ENCODE measurements at regions not wholly inside any gene's neighbourhood (a gene's known extent, or its start where the extent isn't known, plus 50 kb on each side); places are given as distances from the start of the nearest gene placed in this dataset.

- DNase-seq (ENCODE audit: low read depth in 4 of 4, low spot score in 3 of 4): no peak
Measured at GRCh38 chr12:118467641-118468305, 91.4 kb downstream of the SUDS3 start.

DNA sequence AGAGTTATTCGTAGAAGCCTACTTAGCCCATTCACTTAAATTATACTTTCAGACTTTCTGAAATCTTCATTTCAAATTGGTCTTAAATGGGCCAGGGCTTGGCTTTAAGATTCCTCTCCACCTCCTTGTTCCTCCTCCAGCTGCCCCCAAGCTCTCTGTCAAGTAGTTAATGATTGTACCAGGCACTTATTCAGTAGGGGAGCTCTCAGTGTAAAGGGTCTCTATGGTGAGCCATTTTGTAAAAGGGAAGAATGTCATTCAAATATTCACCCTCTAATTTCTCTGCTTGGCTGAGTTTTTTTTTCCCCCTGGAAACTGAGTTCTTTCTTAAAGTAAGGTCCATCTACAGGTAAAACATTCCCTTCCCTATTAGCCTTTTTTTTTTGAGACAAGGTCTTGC, 96.6 kb downstream of the SUDS3 start:
- no peak for DNase-seq (ENCODE audit: low read depth in 4 of 4, low spot score in 3 of 4)

DNA sequence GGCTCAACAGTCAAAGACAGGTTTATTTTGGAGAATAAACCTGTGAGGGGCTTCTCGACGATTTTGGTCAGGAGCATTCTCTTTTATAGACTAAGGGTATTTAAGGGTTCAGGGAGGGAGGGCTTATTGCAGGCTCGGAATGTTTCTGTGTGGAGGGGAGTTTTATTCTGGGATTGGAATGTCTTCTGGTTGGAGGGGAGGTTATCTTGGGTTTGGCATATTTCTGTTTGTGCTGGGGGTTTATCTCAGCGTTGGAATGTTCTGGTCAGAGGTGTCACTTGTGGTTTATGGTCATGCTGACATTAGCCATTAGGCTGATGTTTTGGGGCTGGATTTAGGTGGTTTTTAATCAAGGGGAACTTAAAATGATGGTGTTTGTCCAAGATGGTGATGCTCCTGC, 103.9 kb downstream of the SUDS3 start:
- no peak for DNase-seq (ENCODE audit: low read depth in 4 of 4, low spot score in 3 of 4)

- no peak for DNase-seq (ENCODE audit: low read depth in 4 of 4, low spot score in 3 of 4)
Measured at GRCh38 chr12:118488034-118488433, 111.7 kb downstream of the SUDS3 start.

GRCh38 chr12:118493962-118494361, 117.6 kb downstream of the SUDS3 start:
- DNase-seq (ENCODE audit: low read depth in 4 of 4, low spot score in 3 of 4): no peak

DNA sequence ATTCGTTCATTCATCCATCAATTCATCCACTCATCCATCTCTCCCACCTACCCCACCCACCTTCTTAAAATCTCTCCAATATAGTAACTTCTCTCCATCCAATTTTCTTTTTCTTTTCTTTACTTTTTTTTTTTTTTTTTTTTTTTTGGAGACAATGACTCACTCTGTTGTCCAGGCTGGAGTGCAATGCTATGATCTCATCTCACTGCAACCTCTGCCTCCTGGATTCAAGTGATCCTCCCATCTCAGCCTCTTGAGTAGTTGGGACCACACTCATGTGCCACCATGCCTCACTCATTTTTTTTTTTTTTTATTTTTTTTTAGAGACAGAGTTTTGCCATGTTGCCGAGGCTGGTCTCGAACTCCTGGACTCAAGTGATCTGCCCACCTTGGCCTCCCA, 118.4 kb downstream of the SUDS3 start:
- no peak for DNase-seq (ENCODE audit: low read depth in 4 of 4, low spot score in 3 of 4)

DNA sequence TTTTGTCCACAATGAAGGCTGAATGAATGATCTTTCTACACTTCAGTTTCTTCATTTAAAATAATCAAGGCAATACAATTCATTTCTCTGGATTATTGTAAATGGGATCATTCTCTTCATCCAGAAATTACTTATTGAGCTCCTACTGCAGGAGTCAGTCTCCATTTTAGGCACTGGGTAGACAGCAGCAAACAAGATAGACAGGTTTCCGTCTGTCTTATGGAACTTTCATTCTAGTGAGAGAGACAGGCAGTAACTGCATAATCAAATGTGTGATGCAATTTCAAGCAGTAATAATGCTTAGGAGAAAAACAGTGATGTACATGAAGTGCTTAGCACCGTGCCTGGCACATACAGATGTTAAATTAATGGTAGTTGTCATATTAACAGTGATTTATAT, 118.9 kb downstream of the SUDS3 start:
- no peak for DNase-seq (ENCODE audit: low read depth in 4 of 4, low spot score in 3 of 4)

DNA sequence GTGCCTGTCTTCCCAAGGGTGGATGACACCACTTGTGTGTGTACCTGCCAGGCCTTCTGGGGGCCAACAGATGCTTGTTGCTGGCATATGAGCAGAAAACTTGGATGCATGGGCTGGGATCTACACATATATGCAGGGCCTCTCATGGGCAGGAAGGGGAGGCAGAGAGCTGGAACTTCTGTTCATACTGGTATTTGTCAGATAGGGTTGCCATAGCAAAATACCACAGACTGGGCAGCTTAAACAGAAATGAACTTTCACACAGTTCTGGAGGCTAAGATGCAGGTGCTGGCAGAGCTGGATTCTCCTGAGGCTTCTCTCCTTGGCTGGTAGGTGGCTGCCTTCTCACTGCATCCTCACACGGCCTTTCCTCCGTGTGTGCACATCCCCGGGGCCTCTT, 121.8 kb downstream of the SUDS3 start:
- no peak for DNase-seq (ENCODE audit: low read depth in 4 of 4, low spot score in 3 of 4)

GRCh38 chr12:118500299-118500698, 123.9 kb downstream of the SUDS3 start:
- DNase-seq (ENCODE audit: low read depth in 4 of 4, low spot score in 3 of 4): no peak

DNA sequence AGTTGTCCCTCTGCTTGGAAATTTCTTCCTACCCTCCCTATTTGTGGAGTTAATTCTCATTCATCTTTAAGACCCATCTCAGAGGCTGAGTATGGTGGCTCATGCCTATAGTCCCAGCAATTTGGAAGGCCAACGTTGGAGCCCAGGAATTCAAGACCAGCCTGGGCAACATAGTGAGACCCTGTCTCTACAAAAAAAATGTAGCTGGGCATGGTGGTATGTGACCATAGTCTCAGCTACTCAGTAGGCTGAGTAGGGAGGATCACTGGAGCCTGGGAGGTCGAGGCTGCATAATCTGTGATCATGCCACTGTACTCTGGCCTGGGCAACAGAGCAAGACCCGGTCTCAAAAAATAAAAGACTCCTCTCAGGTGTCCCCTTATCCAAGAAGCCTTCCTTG, 125.1 kb downstream of the SUDS3 start:
- DNase-seq (ENCODE audit: low read depth in 4 of 4, low spot score in 3 of 4): no peak

DNA sequence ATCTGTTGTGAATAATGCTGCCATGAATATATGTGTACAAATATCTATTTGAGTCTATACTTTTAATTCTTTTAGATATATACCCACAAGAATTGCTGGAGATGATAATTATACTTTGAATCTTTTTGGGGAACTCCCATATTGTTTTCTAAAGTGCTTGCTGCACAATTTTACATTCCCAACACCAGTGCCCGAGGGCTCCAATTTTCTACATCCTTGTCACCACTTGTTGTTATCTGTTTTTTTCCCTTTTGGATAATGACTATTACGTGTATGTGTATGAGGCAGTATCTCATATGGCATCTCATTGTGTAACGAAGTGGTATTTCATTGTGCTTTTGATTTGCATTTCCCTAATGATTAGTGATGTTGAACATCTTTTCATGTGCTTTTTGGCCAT, 127.1 kb downstream of the SUDS3 start:
- DNase-seq (ENCODE audit: low read depth in 4 of 4, low spot score in 3 of 4): no peak

DNA sequence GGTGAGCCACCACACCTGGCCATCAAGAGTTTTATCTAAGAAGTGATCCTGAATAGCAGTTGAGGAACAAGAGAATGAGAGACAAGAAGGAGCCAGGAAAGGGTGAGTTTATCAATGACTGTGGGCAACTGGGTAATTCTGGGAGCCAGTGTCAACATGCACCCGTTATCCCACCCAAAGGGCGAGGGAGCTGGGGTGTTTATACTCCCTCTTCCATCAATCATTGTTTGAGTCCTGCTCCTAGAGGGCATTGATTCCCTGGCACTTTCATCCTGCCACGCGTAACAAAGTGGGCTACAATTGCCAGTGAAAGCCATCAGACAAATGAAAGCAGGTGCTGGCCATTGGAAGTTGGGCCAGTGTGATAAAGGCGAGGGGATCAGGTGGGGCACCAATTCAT, 136.3 kb downstream of the SUDS3 start:
- DNase-seq (ENCODE audit: low read depth in 4 of 4, low spot score in 3 of 4): no peak

DNA sequence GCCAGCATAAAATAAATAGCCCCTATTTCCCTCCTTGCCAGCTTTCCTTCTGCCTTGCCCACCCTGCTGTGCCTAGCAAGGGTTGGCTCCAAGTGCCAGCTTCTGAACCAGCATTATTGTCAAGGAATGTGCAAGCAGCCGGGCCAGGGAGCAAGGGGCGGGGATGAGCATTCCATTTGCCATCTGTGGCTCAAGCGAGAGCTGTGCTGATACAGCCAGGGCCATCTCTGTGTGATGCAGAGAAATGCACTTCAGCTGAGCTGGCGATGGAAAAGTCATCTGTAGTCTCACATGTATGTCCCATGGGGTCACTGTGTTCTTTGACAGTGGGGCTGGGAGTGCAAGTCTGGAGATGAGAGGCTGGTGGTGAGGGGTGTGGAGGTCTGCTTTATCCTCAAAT, 137.3 kb downstream of the SUDS3 start:
- DNase-seq (ENCODE audit: low read depth in 4 of 4, low spot score in 3 of 4): no peak

DNA sequence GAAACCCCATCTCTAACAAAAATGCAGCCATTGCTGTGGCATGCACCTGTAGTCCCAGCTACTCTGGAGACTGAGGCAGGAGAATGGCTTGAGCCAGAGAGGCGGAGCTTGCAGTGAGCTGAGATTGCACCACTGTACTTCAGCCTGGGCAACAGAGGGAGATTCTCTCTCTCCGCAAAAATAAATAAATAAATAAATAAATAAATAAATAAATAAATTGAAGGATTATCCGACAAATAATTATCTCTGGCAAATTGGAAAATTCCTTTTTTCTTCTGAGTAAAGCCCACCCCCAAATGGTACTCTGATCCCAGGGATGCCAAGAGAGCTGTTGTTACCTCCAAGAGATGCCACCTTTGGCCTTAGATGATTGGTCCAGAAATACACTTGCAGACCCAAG, 137.9 kb downstream of the SUDS3 start:
- DNase-seq (ENCODE audit: low read depth in 4 of 4, low spot score in 3 of 4): no peak

GRCh38 chr12:118520214-118521035, 144.1 kb downstream of the SUDS3 start:
- no peak for DNase-seq (ENCODE audit: low read depth in 4 of 4, low spot score in 3 of 4)

DNA sequence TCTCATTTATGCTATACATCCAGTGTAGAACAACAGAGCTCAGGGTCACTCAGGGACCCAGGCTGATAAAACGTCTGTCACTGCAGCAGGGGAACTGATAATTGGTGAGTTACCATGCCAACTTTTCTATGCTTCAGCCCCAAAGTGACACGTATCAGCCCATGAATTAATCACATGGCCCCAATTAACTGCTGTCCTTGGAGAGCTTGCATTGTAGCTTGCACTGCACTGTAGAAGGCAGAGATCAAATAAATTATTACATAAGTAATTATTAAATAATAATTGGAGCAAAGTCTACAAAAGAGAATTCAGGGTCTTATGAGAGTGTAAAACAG, 144.6 kb downstream of the SUDS3 start:
- DNase-seq (ENCODE audit: low read depth in 4 of 4, low spot score in 3 of 4): no peak

DNA sequence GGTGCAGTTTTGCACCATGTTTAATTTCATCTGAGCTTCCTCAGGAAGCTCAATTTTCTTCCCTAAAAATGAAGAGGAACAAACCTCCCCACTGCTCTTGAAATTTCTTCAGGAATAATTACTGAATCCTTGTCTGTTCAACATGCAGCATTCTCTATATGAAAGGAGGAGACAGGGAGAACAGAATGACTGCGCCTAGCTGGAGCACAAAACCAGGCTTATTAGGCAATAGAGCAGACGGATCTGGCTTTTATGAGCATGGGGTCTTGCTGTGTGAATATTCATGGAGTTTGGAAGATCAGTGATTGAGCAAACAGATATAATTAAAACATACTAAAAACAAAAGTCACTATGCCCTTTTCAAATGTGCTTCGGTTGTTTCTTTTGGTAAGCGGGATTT, 148.1 kb downstream of the SUDS3 start:
- DNase-seq (ENCODE audit: low read depth in 4 of 4, low spot score in 3 of 4): no peak

DNA sequence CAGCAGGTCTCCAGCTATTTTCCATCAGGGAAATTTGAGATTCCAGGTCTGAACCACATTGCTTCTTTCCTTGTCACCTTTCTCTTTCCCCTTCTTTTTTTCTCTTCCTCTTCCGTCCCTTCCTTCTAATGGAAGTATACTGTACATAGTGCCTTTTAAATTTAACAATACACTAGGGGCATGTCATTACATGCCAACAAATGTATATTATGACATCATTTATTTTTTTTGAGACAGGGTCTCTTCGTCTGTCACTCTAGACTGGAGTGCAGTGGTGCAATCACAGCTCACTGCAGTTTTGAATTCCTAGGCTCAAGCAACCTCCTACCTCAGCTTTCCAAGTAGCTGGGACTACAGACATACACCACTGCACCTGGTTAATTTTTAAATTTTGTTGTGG, 148.9 kb downstream of the SUDS3 start:
- no peak for DNase-seq (ENCODE audit: low read depth in 4 of 4, low spot score in 3 of 4)

GRCh38 chr12:118526255-118527095, 150.1 kb downstream of the SUDS3 start:
- DNase-seq (ENCODE audit: low read depth in 4 of 4, low spot score in 3 of 4): no peak

DNA sequence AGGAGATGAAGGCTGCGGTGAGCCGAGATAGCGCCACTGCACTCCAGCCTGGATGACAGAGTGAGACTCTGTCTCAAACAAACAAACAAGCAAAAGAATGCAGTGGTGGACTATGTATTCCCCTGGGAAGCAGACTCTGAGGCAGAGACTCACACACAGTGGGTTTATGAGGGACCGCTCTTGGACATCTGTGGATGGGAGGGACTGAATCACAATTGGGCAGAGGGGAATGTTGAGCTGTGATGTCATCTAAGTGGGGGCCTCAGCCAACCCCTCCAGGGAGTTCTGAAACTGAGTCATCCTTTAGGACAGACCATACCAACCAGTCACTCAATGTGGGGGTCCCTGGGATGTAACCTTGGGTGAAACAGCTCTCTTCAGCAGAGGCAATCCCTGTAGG, 151.0 kb downstream of the SUDS3 start:
- DNase-seq (ENCODE audit: low read depth in 4 of 4, low spot score in 3 of 4): no peak

DNA sequence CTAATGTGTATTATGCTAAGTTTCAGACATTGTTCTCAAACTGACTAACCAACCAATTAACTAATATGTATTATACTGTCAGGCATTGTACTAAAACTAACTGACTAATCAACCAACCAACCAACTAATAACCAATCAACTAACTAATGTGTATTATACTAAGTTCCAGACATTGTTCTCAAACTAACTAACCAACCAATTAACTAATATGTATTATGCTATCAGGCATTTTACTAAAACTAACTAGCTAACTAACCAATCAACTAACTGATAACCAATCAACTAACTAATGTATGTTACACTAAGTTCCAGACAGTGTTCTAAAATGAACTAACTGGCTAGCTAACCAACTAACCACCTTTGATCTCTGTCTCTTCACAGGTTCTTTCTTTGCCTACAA, 152.3 kb downstream of the SUDS3 start:
- no peak for DNase-seq (ENCODE audit: low read depth in 4 of 4, low spot score in 3 of 4)

GRCh38 chr12:118534003-118534402, 157.6 kb downstream of the SUDS3 start:
- DNase-seq (ENCODE audit: low read depth in 4 of 4, low spot score in 3 of 4): no peak

All from right renal pelvis (tissue), 4 donors.